MM.1S (cell line): ENCODE measurements at regions not wholly inside any gene's neighbourhood (a gene's known extent, or its start where the extent isn't known, plus 50 kb on each side); places are given as distances from the start of the nearest gene placed in this dataset.

Experiments used
- DNase-seq: peaks from one replicate; pipeline ENCODE4 v3.0.0-alpha.2; 2015
- H2AFZ ChIP-seq: fragments of 300-600 bp; sonication (generic); 2 replicates; pipeline ENCODE4 v1.6.0; 2016; ENCODE audit warnings: antibody characterized with exemption, low read length
- H3F3A ChIP-seq: fragments of 300-600 bp; sonication (generic); 2 replicates; pipeline ENCODE4 v1.6.1; 2016; ENCODE audit warnings: mild to moderate bottlenecking, antibody characterized with exemption, low read length, moderate library complexity, mixed read lengths; ENCODE audit not compliant: insufficient read depth
- H3K27ac ChIP-seq: fragments of 300-600 bp; sonication (generic); 2 replicates; pipeline ENCODE4 v1.5.1; 2016; ENCODE audit warnings: mild to moderate bottlenecking, low read length
- H3K27me3 ChIP-seq: fragments of 300-600 bp; sonication (generic); replicated peaks from 2 replicates; pipeline ENCODE4 v1.6.0; 2016; ENCODE audit warnings: low read length; ENCODE audit not compliant: insufficient read depth
- H3K36me3 ChIP-seq: fragments of 300-600 bp; sonication (generic); replicated peaks from 2 replicates; pipeline ENCODE4 v1.6.1; 2016; ENCODE audit warnings: mild to moderate bottlenecking, low read length, mixed read lengths; ENCODE audit not compliant: insufficient read depth
- H3K4me1 ChIP-seq: fragments of 300-600 bp; sonication (generic); 2 replicates; pipeline ENCODE4 v1.6.1; 2016; ENCODE audit warnings: low read length, mixed read lengths
- H3K4me2 ChIP-seq: fragments of 300-600 bp; sonication (generic); 2 replicates; pipeline ENCODE4 v1.6.0; 2016; ENCODE audit warnings: low read depth, low read length
- H3K4me3 ChIP-seq: fragments of 300-600 bp; sonication (generic); 2 replicates; pipeline ENCODE4 v1.5.1; 2016; ENCODE audit warnings: low read length, mixed read lengths
- H3K79me2 ChIP-seq: fragments of 300-600 bp; sonication (generic); 2 replicates; pipeline ENCODE4 v1.6.1; 2016; ENCODE audit warnings: mixed run types, low read length, mixed read lengths
- H3K9ac ChIP-seq: fragments of 300-600 bp; sonication (generic); 2 replicates; pipeline ENCODE4 v1.6.1; 2016; ENCODE audit warnings: low read length, mixed read lengths
- H3K9me2 ChIP-seq: fragments of 300-600 bp; sonication (generic); replicated peaks from 2 replicates; pipeline ENCODE4 v1.6.1; 2016; ENCODE audit warnings: mild to moderate bottlenecking, low read length, mixed read lengths; ENCODE audit not compliant: insufficient read depth
- H3K9me3 ChIP-seq: fragments of 300-600 bp; sonication (generic); replicated peaks from 2 replicates; pipeline ENCODE4 v1.6.1; 2016; ENCODE audit warnings: mild to moderate bottlenecking, low read length, mixed read lengths; ENCODE audit not compliant: insufficient read depth
- H4K20me1 ChIP-seq: fragments of 300-600 bp; sonication (generic); 2 replicates; pipeline ENCODE4 v1.6.1; 2016; ENCODE audit warnings: mild to moderate bottlenecking, low read length, moderate library complexity, mixed read lengths; ENCODE audit not compliant: insufficient read depth
- CTCF ChIP-seq: fragments of 300-600 bp; sonication (generic); IDR thresholded peaks from 2 replicates; pipeline ENCODE4 v1.5.1; 2016; ENCODE audit warnings: antibody characterized with exemption, low read length, mixed read lengths
- EZH2 ChIP-seq: fragments of 300-600 bp; sonication (generic); optimal IDR thresholded peaks from 2 replicates; pipeline ENCODE3; 2017; ENCODE audit warnings: low read depth, mild to moderate bottlenecking, antibody characterized with exemption, low read length, mixed read lengths
- EZH2phosphoT487 ChIP-seq: fragments of 300-600 bp; sonication (generic); IDR thresholded peaks from 2 replicates; pipeline ENCODE4 v1.6.1; 2018; ENCODE audit warnings: antibody characterized with exemption, low read length

GRCh38 chr10:78367751-78368150 lies 334.1 kb downstream of the RPS24 start:
- Histone ChIP-seq H3K27me3 (0 out of 2 replicates have a peak, but pooled peaks cover 5% of the 10 kb centered on the region), H3K4me3 (no peak overlapping the region)

GRCh38 chr10:78371136-78371535 lies 337.5 kb downstream of the RPS24 start:
- no peak overlapping the region for H3K4me2 ChIP-seq
- no peaks in the 10 kb centered on the region for H4K20me1 ChIP-seq
- no peak overlapping the region for H3K27ac ChIP-seq
- no peaks in the 10 kb centered on the region for H3K4me1 ChIP-seq
- H3K4me3 ChIP-seq = no peak overlapping the region
- no peaks in the 10 kb centered on the region for H3K9me2 ChIP-seq
- H3K36me3 ChIP-seq = no peaks in the 10 kb centered on the region
- 0 out of 2 replicates have a peak, but pooled peaks cover 5% of the 10 kb centered on the region for H3K27me3 ChIP-seq
- no peaks in the 10 kb centered on the region for H3K9me3 ChIP-seq
- no peak for DNase-seq
- no peak overlapping the region for H3K9ac ChIP-seq
- no peaks in the 10 kb centered on the region for H3F3A ChIP-seq
- TF ChIP-seq CTCF (no peak), EZH2phosphoT487 (no peak), EZH2 (no peak)
- H2AFZ ChIP-seq = no peak overlapping the region
- H3K79me2 ChIP-seq = no peaks in the 10 kb centered on the region

More at GRCh38 chr10:78367751-78368150, 334.1 kb downstream of the RPS24 start:
- TF ChIP-seq CTCF = no peak
- no peak for TF ChIP-seq EZH2
- no peak for TF ChIP-seq EZH2phosphoT487
- Histone ChIP-seq H3K9me3 (no peaks in the 10 kb centered on the region), H2AFZ (no peak overlapping the region), H4K20me1 (no peaks in the 10 kb centered on the region), H3K9me2 (no peaks in the 10 kb centered on the region), H3K79me2 (no peaks in the 10 kb centered on the region), H3F3A (no peaks in the 10 kb centered on the region), H3K4me1 (no peaks in the 10 kb centered on the region), H3K9ac (no peak overlapping the region), H3K36me3 (no peaks in the 10 kb centered on the region), H3K4me2 (no peak overlapping the region), H3K27ac (no peak overlapping the region)
- DNase-seq = no peak

GRCh38 chr10:78372806-78373205 lies 339.1 kb downstream of the RPS24 start:
- no peaks in the 10 kb centered on the region for H3K9me2 ChIP-seq
- H3K36me3 ChIP-seq = no peaks in the 10 kb centered on the region
- no peak overlapping the region for H3K4me3 ChIP-seq
- DNase-seq = no peak
- no peaks in the 10 kb centered on the region for H3K79me2 ChIP-seq
- H3F3A ChIP-seq = no peaks in the 10 kb centered on the region
- H4K20me1 ChIP-seq = no peaks in the 10 kb centered on the region
- no peaks in the 10 kb centered on the region for H3K9me3 ChIP-seq
- no peaks in the 10 kb centered on the region for H3K4me1 ChIP-seq
- 0 out of 2 replicates have a peak, but pooled peaks cover 3% of the 10 kb centered on the region for H3K27me3 ChIP-seq
- no peak for TF ChIP-seq EZH2
- TF ChIP-seq CTCF = no peak
- TF ChIP-seq EZH2phosphoT487 = no peak
- no peak overlapping the region for H3K9ac ChIP-seq
- H3K4me2 ChIP-seq = no peak overlapping the region
- no peak overlapping the region for H2AFZ ChIP-seq
- no peak overlapping the region for H3K27ac ChIP-seq
